Spleen (tissue), 7 donors: ENCODE measurements at regions not wholly inside any gene's neighbourhood (a gene's known extent, or its start where the extent isn't known, plus 50 kb on each side); places are given as distances from the start of the nearest gene placed in this dataset.

Experiments used
- CTCF ChIP-seq, 11 experiments: fragments of 200-600 bp in 7 of 11; fragments of 450-650 bp in 4 of 11; sonication (generic) in 4 of 11; IDR thresholded peaks in 8 of 11; conservative IDR thresholded peaks in 3 of 11; 1 replicate in 7 of 11; 2 replicates in 4 of 11; pipeline versions ENCODE4 v1.4.0 to v1.8.0; 2016 to 2021; ENCODE audit warnings: antibody characterized with exemption in 11 of 11, inconsistent platforms in 4 of 11, mild to moderate bottlenecking in 1 of 11
- POLR2A ChIP-seq, 3 donors: fragments of 450-650 bp; IDR thresholded peaks; one replicate each; pipeline ENCODE4 v1.5.1; 2017; ENCODE audit warnings: antibody characterized with exemption in 3 of 3, mild to moderate bottlenecking in 1 of 3
- POLR2AphosphoS5 ChIP-seq, 3 donors: sonication (generic); formaldehyde crosslinking; IDR thresholded peaks; one replicate each; pipeline ENCODE4 v1.5.1; 2017; ENCODE audit warnings: antibody characterized with exemption in 3 of 3
- donor health status: DM: no; HTN: no; CAD: no; lungs with moderate emphysema.
- donor health status: DM: no; HTN: no; CAD: no.
- donor health status: DM: no; HTN: no; CAD: no.

GRCh38 chr5:86929123-86929766, 311.5 kb downstream of the COX7C start:
- TF ChIP-seq CTCF (IDR thresholded peaks at IDR 0.05 in 8 of 11, conservative IDR thresholded peaks at IDR 0.05 in 3 of 11) (no peak), POLR2A (IDR thresholded peaks at IDR 0.05) (no peak), POLR2AphosphoS5 (IDR thresholded peaks at IDR 0.05) (no peak)
